SK-N-SH treated with all-trans-retinoic acid at 6 μM for 48 hours (cell line): ENCODE measurements at regions not wholly inside any gene's neighbourhood (a gene's known extent, or its start where the extent isn't known, plus 50 kb on each side); places are given as distances from the start of the nearest gene placed in this dataset.

Source experiments
- ATAC-seq: fragments of 200-7000 bp; cut with Tn5 transposase; 3 replicates; pipeline ENCODE4 v1.9.1; 2020; ENCODE audit warnings: mild to moderate bottlenecking, moderate library complexity
- ARNTL ChIP-seq: fragments of 450-650 bp; formaldehyde crosslinking; IDR thresholded peaks from 2 replicates; pipeline ENCODE4 v1.5.0; 2020; ENCODE audit warnings: low read depth, mild to moderate bottlenecking, moderate library complexity, borderline replicate concordance
- CREB5 ChIP-seq: fragments of 250-450 bp; sonication (Bioruptor Pico); IDR thresholded peaks from 2 replicates; pipeline ENCODE4 v1.5.1; 2020; ENCODE audit warnings: low read depth, mild to moderate bottlenecking, moderate library complexity
- CSRNP3 ChIP-seq: fragments of 250-450 bp; sonication (Bioruptor Pico); IDR thresholded peaks from 2 replicates; pipeline ENCODE4 v1.5.1; 2021; ENCODE audit warnings: mild to moderate bottlenecking, moderate library complexity
- ESRRG ChIP-seq: fragments of 250-450 bp; sonication (Bioruptor Pico); IDR thresholded peaks from 2 replicates; pipeline ENCODE4 v1.6.1; 2021; ENCODE audit warnings: mild to moderate bottlenecking
- ISL1 ChIP-seq: fragments of 250-450 bp; sonication (Bioruptor Pico); IDR thresholded peaks from 2 replicates; pipeline ENCODE4 v2.1.2; 2022; ENCODE audit warnings: mild to moderate bottlenecking, moderate library complexity
- OSR1 ChIP-seq: fragments of 250-450 bp; sonication (Bioruptor Pico); IDR thresholded peaks from 2 replicates; pipeline ENCODE4 v1.8.0; 2022; ENCODE audit warnings: moderate library complexity, mild to moderate bottlenecking, inconsistent platforms
- PATZ1 ChIP-seq: fragments of 250-450 bp; sonication (Bioruptor Pico); IDR thresholded peaks from 2 replicates; pipeline ENCODE4 v1.8.0; 2020; ENCODE audit warnings: mild to moderate bottlenecking, moderate library complexity, borderline replicate concordance
- POU6F1 ChIP-seq: fragments of 250-450 bp; sonication (Bioruptor Pico); IDR thresholded peaks from 2 replicates; pipeline ENCODE4 v1.8.0; 2021; ENCODE audit warnings: low read depth, mild to moderate bottlenecking, moderate library complexity, borderline replicate concordance
- PPARA ChIP-seq: fragments of 250-450 bp; sonication (Bioruptor Pico); IDR thresholded peaks from 2 replicates; pipeline ENCODE4 v1.5.0; 2020; ENCODE audit warnings: mild to moderate bottlenecking, borderline replicate concordance
- SNAI2 ChIP-seq: fragments of 250-450 bp; sonication (Bioruptor Pico); IDR thresholded peaks from 2 replicates; pipeline ENCODE4 v1.5.0; 2020; ENCODE audit warnings: mild to moderate bottlenecking, moderate library complexity
- TCF4 ChIP-seq: fragments of 250-450 bp; sonication (Bioruptor Pico); IDR thresholded peaks from 2 replicates; pipeline ENCODE4 v1.8.0; 2021; ENCODE audit warnings: mild to moderate bottlenecking, moderate library complexity, borderline replicate concordance
- TSHZ2 ChIP-seq: fragments of 250-450 bp; sonication (Bioruptor Pico); IDR thresholded peaks from 2 replicates; pipeline ENCODE4 v1.5.0; 2020; ENCODE audit warnings: mild to moderate bottlenecking, moderate library complexity
- ZC3H10 ChIP-seq: fragments of 250-450 bp; sonication (Bioruptor Pico); IDR thresholded peaks from 2 replicates; pipeline ENCODE4 v1.5.1; 2021; ENCODE audit warnings: mild to moderate bottlenecking, moderate library complexity
- ZFP30 ChIP-seq: fragments of 450-650 bp; formaldehyde crosslinking; IDR thresholded peaks from 2 replicates; pipeline ENCODE4 v1.5.0; 2022; ENCODE audit warnings: mild to moderate bottlenecking, moderate library complexity
- ZNF565 ChIP-seq: fragments of 450-650 bp; formaldehyde crosslinking; conservative IDR thresholded peaks from 2 replicates; pipeline ENCODE4 v1.5.0; 2020; ENCODE audit warnings: low read depth, mild to moderate bottlenecking, moderate library complexity
- ZNF70 ChIP-seq: fragments of 450-650 bp; formaldehyde crosslinking; IDR thresholded peaks from 2 replicates; pipeline ENCODE4 v1.5.0; 2020; ENCODE audit warnings: mild to moderate bottlenecking, moderate library complexity

GRCh38 chr18:79588636-79589481 lies 90.7 kb upstream of the CTDP1 start:
- no peak for TF ChIP-seq ZC3H10
- no peak for TF ChIP-seq ARNTL (CRISPR knock-in tag)
- TF ChIP-seq TCF4 (CRISPR knock-in tag), result no peak
- TF ChIP-seq ZFP30 (CRISPR knock-in tag), result no peak
- no peak for TF ChIP-seq SNAI2 (CRISPR knock-in tag)
- no peak for TF ChIP-seq ESRRG
- TF ChIP-seq ZNF70 (CRISPR knock-in tag), result no peak
- no peak for TF ChIP-seq POU6F1
- no peak for TF ChIP-seq TSHZ2 (CRISPR knock-in tag)
- no peak for TF ChIP-seq CREB5 (CRISPR knock-in tag)
- TF ChIP-seq ZNF565 (CRISPR knock-in tag), result no peak
- no peak for TF ChIP-seq OSR1
- peak; percentile 42 for ATAC-seq

GRCh38 chr18:79589601-79590091 lies 90.0 kb upstream of the CTDP1 start:
- TF ChIP-seq PPARA (CRISPR knock-in tag), result no peak
- no peak for TF ChIP-seq ISL1 (CRISPR knock-in tag)
- TF ChIP-seq PATZ1 (CRISPR knock-in tag), result no peak
- no peak for TF ChIP-seq ARNTL (CRISPR knock-in tag)
- TF ChIP-seq SNAI2 (CRISPR knock-in tag), result no peak
- ATAC-seq, result no peak

- no peak for ATAC-seq
- TF ChIP-seq CSRNP3 (no peak), TSHZ2 (CRISPR knock-in tag) (no peak)
These were observed 89.2 kb upstream of the CTDP1 start for GRCh38 chr18:79590191-79591031.
